ENCODE measurements at regions not wholly inside any gene's neighbourhood (a gene's known extent, or its start where the extent isn't known, plus 50 kb on each side); places are given as distances from the start of the nearest gene placed in this dataset.
"Not testable (repeated sequence)": the region's sequence is repeated elsewhere in the genome, so short reads cannot be mapped to it uniquely, and the experiment has no call there.

DNA sequence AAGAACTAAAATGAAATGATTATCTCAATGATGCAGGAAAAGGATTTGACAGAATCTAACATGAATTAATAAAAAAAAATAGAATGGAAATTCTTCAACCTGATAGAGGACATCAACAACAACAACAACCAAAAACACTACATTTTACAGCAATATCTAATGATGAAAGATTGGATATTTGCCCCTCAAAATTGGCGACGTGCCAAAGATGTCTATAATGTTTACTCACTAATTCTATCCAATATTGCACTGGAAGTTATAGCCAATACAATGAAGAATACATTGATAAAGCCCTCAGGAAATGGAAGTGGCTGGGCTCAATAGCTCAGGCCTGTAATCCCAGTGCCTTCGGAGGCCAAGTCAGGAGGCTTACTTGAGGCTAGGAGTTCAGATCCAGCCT, 99.4 kb upstream of the ANTXRL start:
- DNase-seq (ENCODE audit: low spot score); ATAC-seq; intact Hi-C loops (cut with DNase I): not testable (repeated sequence)

DNA sequence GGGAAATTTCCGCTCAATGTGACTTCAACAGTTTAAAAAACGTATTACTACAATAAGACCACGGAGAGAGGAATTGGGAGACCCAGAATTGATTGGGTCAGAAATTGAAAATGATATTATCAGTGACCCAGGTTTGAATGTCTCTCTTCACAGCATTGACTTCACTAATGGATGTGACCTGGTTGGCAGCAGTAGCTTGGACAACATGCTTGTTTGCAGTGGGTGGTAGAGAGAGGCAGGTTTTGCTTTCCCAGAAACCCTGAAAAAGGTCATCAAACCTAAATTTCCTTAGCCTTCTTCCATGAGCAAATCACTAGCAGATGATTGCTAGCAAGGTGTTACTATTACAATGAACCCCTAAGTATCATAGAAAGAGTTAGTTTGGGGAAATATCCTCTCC, 89.7 kb upstream of the ANTXRL start:
- DNase-seq (ENCODE audit: low spot score): no peak
- intact Hi-C loops (cut with DNase I): no loop called here

DNA sequence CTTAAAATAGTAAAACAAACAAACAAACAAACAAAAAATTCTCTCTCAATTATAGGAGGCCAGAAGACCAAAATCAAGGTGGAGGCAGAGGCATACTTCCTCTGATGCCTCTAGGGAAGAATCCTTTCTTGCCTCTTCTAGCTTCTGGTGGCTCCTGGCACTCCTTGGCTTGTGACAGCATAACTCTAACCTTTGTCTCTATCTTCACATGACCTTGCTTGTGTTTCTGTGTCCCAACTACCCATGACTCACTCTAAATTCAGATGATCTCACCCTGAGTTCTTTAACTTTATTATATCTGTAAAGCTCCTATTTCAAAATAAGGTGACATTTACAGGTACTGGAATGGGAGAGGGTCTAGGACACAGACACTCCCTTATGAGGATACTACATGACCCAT, 88.3 kb upstream of the ANTXRL start:
- intact Hi-C loops (cut with DNase I): no loop called here
- DNase-seq (ENCODE audit: low spot score): no peak
- ATAC-seq: no peak

More for the DNA sequence above, 89.7 kb upstream of the ANTXRL start:
- no peak for ATAC-seq

DNA sequence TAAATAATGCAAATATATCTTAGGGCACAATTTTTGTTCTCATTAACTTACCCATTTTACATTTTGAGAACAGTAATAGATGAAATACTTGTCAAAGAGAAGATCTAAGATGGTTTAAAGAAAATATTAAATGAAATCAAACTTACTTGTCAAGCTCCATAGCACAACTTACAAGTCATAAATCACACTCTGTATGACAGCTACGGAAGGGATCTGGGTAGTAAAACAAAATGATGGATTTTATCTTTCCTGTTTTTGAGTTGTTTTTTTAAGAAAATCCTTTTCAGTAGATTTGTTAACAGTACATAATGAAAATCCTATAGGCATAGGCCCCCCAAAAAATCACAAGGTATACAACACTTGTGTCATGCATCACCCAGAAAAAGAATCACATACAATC, 84.4 kb upstream of the ANTXRL start:
- DNase-seq (ENCODE audit: low spot score); intact Hi-C loops (cut with DNase I); ATAC-seq: not testable (repeated sequence)

DNA sequence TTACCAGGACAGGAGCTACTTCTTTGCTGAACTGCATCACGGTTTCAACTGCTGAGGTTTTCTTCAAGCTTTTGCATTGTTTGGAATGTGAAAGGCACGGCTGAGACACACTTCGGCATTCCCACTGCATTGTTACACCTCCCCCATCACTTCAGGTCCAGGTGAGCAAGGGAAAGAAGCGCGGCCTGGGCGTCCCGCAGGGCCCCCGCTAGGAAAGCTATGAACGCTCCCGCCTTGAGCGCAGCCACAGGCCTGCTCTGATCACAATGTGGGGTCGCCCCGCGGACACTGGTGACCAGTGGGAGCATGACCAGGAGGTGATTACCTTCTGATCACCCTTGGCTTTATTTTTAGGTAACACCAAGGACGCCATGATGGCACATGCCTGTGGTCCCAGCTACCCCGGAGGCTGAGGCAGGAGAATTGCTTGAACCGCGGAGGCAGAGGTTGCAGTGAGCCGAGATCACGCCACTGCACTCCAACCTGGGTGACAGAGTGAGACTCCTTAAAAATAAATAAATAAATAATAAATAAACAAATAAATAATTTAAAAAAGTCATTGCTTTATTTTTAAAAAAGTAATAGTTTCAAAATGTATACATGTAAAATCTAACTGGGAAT, 82.2 kb upstream of the ANTXRL start:
- DNase-seq (ENCODE audit: low spot score); ATAC-seq; intact Hi-C loops (cut with DNase I): not testable (repeated sequence)

DNA sequence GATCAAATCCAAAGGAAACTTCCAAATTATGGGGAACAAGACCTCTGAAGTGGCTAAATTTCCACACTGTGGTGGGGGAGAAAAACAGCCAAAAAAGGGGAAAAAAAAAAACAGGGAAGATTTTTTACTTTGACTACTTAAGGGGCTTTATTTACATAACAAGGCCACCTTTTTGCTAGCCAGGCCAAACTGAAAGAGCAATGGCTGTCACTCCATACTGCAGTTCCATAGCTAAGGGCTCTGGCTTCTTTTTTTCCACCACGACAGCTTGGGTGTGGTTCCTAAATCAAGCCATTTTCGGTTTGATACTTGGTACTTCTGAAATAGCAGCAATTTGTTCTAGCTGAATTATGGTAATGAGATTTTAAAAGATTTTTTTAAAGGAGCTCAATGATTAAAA, 76.4 kb upstream of the ANTXRL start:
- ATAC-seq; intact Hi-C loops (cut with DNase I); DNase-seq (ENCODE audit: low spot score): not testable (repeated sequence)

DNA sequence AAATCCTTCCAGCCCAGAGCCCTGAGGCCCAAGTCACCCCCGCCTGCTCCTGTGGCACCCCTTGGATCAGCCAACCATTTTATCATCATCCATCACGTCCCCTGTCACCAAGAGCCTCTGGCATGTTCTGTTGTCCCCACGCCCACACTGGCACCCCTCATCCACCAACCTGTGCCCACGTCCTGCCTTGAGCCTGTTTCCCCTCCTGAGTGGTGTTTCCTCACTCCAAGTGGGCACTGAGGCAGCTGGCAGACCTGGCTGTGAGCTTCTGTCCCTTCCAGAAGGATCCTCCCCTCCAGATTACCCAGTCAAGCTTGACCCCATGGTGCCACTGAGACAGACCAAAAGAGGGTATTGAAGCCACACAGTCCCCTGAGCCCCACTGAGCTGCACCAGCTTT, 71.4 kb upstream of the ANTXRL start:
- no peak for ATAC-seq
- no peak for DNase-seq (ENCODE audit: low spot score)
- intact Hi-C loops (cut with DNase I): no loop called here

DNA sequence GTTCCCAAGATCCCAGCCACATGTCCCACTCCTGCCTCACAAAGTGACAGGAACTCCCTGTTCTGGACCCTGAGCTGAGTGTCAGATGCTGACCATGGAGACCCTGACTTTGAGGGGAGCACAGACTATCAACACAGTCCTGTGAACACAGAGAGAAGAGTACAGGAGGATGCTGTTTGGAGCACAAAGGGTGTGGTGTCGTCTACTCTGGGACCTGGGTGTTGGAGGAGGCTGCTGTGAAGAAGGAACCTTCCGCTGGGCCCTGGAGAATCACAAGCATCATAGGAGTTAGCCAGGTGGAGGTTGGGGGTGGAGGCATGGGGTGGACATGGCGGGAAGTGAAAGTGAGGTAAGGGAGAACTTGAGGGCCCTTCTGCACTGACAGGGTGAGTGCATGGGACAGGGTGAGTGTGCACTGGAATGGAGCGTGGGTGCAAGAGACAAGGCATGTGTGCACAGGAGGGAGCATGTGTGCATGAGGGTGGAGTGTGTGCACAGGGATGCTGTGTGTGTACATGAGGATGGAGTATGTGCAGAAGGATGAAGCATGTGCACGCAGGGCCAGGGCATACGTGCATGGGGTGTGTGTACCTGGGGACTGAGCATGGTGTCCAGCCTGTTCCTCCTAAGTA, 70.7 kb upstream of the ANTXRL start:
- intact Hi-C loops (cut with DNase I): no loop called here
- DNase-seq (ENCODE audit: low spot score) (no peak), ATAC-seq (no peak)

DNA sequence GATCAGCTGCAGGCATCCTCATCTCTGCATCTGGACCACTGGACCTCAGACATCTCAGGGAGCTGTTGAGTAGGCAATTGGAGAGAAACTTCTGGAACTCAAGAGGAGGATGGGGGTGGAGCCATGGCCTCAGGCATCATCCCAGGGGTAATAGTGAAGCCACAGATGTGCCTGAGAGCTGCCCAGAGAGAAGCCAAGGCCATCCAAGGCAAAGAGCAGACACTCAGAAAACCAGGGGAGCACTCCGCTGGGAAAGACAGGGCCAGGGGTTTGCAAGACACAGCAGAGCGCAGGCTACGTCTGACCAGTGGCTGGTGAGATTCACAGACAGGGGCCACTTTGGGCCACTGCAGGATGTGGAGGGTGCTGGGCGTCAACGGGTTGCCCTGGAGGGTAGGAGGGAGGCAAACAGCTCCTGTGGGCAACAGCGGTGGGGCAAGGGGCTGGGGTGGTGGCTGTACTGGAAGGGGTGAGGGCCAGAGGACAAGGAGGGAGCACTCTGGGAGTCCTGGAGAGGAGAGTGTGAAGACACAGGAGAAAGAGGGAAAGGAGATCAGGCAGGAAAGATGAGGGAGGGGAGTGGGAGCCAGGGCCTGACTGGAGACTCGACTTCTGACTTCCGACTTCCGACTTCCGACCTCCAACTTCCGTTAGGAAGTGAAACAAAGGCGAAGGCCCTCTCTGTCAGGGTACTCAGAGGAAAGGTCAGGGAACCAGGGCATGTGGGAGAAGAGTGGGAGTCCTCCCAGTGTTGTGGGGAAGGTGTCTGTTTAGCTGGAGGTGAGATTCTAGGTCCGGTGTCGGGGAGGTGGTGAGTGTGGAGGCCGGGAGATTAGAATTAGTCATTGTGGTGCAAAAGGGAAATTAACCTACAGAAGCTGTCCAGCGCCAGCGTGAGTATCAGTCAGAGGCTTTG, 69.7 kb upstream of the ANTXRL start:
- intact Hi-C loops (cut with DNase I): no loop called here
- no peak for ATAC-seq
- no peak for DNase-seq (ENCODE audit: low spot score)

DNA sequence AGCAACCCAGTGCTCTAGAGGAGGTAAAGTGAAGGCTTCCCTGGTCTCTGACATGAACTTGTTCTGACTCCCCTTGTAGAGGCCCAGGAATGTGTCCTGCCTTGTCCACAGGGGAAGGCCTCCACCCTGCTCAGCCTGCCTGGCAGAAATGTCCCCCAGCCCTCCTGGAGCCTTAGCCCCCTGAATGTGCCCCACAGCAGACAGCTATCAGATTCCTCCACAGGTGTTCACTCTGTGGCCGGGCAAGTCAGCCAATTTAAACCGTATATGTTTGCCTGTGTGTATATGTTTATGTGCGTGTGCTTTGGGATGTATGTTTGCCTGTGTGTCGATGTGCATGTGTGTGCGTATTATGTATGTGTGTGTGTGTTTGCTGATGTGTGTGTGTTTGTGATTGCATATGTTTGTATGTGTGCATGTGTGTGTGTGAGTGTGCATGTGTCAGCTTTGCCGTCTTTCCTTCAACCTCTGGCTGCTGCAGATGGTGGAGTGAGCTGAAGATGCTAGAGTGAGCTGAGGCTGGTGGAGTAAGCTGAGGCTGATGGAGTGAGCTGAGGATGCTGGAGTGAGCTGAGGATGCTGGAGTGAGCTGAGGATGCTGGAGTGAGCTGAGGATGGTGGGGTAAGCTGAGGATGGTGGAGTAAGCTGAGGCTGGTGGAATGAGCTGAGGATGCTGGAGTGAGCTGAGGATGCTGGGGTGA, 68.9 kb upstream of the ANTXRL start:
- intact Hi-C loops (cut with DNase I): no loop called here
- ATAC-seq (no peak), DNase-seq (ENCODE audit: low spot score) (no peak)

DNA sequence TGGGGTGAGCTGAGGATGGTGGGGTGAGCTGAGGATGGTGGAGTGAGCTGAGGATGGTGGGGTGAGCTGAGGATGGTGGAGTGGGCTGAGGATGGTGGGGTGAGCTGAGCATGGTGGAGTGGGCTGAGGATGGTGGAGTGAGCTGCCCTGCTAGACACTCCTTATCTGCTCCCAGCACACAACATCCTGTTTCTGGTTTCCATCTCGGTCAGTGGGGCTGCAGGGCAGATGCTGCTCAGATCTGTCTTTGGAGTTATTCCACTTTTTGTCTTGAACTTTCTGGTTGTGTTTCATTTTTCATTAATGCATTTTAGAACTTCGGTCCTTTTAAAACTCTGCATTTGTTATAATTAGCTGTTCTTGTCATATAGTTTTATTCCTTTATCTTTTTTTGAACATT, 67.9 kb upstream of the ANTXRL start:
- intact Hi-C loops (cut with DNase I): no loop called here
- ATAC-seq: no peak
- no peak for DNase-seq (ENCODE audit: low spot score)

DNA sequence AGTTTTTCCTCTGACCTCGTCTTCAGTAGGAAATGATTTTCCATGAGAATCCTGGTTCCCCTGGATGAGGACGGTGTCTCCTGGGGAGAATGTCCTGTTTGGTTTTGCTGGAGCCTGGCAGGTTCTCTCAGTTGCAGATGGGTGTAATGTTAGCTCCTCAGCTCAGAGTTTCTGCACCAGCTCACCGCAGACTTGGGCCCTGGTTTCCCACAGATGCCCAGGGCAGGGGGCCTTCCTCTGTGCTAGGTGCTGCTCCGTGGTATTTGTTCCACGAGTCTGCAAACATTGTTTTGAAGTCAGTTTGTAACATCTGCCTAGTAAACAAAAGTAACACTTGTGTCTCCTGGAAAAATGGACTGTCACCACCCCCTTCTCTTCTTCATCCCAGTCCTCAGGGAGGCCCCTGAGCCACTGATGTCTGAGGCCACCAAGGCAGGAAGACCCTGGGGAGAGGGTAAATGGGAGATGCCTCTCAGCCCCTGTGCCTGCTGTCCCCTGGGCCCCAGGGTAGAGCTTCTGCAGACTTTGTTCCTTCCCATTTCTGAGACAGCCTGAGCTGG, 67.3 kb upstream of the ANTXRL start:
- DNase-seq (ENCODE audit: low spot score); intact Hi-C loops (cut with DNase I); ATAC-seq: not testable (repeated sequence)

DNA sequence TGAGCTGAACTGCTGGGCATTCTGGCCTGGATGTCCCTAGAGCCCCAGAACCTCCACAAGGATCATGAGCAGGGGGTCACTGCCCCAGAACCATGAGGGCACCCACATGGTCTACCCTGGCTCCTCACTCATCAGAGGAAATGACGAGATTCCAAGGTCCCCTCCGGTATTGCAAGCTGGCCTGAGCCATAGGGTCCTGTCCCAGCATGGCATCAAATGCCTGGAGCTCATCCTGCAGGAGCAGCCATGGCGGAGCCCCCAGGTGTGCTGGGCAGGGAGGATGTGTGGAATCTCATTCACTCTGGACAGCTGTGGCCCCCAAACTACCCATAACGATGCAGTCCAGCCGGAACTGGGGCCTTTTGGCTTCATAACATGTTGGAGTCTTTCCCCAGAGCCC, 66.6 kb upstream of the ANTXRL start:
- DNase-seq (ENCODE audit: low spot score) (no peak), ATAC-seq (no peak)
- intact Hi-C loops (cut with DNase I): no loop called here

DNA sequence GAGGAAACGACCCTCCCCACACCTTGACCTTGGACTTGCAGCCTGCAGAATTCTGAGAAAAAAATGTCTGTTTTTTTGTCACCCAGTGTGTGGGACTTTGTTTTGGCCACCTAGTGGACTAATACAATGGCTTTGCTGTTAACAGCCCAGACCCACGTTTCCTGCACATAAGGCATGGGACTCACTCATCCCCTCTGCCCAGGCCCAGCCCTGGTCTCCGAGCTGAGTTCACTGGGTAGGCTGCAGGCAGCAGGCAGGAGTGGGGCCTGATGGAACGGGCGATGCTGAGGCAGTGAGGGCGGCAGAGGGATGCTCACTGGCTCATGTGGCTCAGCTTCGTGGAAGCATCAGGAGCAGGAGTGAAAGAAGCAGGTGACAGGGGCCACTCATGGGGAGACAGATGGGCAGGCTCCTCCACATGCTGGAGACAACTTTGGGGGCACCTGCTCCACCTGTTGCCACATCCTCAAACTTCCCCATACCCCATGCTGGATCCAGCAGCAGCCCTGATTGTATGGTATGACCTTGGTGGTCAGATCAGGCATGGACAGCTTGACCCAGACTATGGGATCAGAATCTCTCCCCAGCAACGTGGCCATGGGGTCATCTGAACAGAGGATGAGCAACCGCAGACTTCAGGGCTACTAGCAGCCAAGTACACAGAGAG, 65.8 kb upstream of the ANTXRL start:
- DNase-seq (ENCODE audit: low spot score) (no peak), ATAC-seq (no peak)
- intact Hi-C loops (cut with DNase I): no loop called here

DNA sequence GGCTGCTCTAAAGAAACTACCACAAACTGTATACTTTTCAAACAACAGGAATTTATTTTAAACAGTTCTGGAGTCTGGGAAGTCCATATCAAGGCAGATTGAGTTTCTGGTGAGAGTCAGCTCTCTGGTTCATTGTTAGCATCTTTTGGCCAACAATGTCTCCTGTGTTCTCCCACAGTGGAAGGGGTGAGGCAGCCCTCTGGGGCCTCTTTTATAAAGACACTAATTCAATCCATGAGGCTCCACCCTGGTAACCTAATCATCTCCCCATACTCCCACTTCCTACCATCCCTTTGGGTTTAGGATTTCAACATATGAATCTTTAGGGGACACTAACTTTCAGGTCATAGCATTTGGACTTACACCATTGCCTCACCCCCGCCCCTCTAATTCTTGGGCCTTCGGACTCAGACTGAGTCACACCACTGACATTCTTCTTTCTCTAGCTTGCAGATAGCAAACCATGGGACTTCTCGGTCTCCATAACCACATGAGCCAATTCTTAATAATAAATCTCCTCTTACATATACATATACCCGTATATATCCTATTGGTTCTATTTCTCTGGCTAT, 64.3 kb upstream of the ANTXRL start:
- ATAC-seq: no peak
- no peak for DNase-seq (ENCODE audit: low spot score)
- intact Hi-C loops (cut with DNase I): no loop called here

DNA sequence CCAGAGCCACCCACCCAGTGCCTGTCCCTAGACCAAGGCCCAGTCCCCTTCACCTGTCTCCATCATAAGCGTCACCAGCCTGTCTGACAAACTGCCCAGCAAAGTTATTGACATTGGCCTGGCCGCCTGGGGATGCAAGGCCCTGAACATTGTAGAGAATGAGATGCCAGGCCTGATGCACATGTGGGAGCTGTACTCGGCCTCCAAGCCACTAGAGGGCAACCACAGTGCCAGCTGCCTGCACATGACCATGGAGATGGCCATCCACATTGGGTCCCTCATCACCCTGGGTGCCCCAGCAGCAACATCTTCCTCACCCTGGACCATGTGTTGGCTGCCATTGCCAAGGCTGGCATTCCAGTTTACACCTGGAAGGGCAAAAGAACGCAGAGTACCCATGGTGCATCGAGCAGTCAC, 63.7 kb upstream of the ANTXRL start:
- DNase-seq (ENCODE audit: low spot score) (no peak), ATAC-seq (no peak)
- intact Hi-C loops (cut with DNase I): no loop called here

DNA sequence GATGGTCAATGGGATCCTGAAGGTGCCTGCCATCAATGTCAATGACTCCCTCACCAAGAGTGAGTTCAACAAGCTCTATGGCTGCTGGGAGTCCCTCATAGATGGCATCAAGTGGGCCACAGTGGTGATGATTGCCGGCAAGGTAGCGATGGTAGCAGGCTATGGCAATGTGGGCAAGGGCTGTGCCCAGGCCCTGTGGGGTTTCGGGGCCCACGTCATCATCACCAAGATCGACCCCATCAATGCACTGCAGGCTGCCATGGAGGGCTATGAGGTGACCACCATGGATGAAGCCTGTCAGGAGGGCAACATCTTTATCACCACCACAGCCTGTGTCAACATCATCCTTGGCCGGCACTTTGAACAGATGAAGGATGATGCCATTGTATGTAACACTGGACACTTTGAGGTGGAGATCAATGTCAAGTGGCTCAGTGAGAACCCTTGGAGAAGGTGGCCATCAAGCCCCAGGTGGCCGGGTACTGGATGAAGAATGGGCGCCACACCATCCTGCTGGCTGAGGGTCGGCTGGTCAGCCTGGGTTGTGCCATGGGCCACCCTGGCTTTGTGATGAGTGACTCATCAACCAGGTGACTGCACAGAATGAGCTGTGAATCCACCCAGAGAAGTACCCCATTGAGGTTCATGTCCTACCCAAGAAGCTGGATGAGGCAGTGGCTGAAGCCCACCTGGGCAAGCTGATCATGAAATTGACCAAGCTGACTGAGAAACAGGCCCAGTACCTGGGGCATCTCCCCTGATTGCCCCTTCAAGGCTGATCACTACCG, 63.0 kb upstream of the ANTXRL start:
- DNase-seq (ENCODE audit: low spot score) (no peak), ATAC-seq (no peak)
- intact Hi-C loops (cut with DNase I): no loop called here

DNA sequence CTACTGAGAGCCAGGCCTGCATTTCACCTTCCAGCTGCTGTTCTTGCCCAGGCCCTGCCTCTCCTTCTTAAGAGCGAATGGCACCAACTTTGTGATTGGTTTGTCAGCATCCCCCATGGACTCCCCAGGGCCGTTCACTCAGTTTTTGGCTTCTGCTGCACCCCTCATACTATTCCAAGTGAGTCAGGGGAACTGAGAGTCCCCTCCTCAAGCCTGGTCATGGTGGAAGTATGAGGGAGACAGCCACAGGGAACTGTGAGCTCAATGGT, 62.4 kb upstream of the ANTXRL start:
- intact Hi-C loops (cut with DNase I): no loop called here
- DNase-seq (ENCODE audit: low spot score) (no peak), ATAC-seq (no peak)
